ENCODE measurements at regions not wholly inside any gene's neighbourhood (a gene's known extent, or its start where the extent isn't known, plus 50 kb on each side); places are given as distances from the start of the nearest gene placed in this dataset.

- Histone ChIP-seq H3K9me1 (ENCODE audit: insufficient read depth, low read length) (no peaks in the 10 kb centered on the region), H2AK9ac (replicated peaks; ENCODE audit: low read depth, low read length, poor library complexity) (no peak overlapping the region), H2BK120ac (ENCODE audit: low read depth, low read length) (no peak overlapping the region), H2BK15ac (ENCODE audit: low read depth, low read length) (no peak overlapping the region), H3K23ac (ENCODE audit: low read depth, low read length) (no peak overlapping the region), H2AK5ac (ENCODE audit: low read depth, low read length) (no peak overlapping the region), H2AFZ (replicated peaks; ENCODE audit: low read length, poor library complexity) (no peak overlapping the region), H3K18ac (ENCODE audit: low read depth, low read length) (no peak overlapping the region), H4K8ac (ENCODE audit: low read depth in 2 of 2, low read length in 2 of 2) (no peak overlapping the region), H4K20me1 (ENCODE audit: insufficient read depth, low read length) (no peaks in the 10 kb centered on the region), H3K9me3 (ENCODE audit: control insufficient read depth, insufficient read depth, low read length) (no peaks in the 10 kb centered on the region), H2BK5ac (ENCODE audit: low read depth, low read length, poor library complexity, severe bottlenecking) (no peak overlapping the region), H4K5ac (ENCODE audit: low read depth, low read length) (no peak overlapping the region), H3K36me3 (ENCODE audit: control insufficient read depth, insufficient read depth, low read length) (no peaks in the 10 kb centered on the region), H3K79me1 (ENCODE audit: low read depth in 1 of 2, low read length in 2 of 2) (no peaks in the 10 kb centered on the region), H3K4me3 (ENCODE audit: insufficient read depth, low read depth, low read length) (no peak overlapping the region), H3K27ac (ENCODE audit: insufficient read depth, low read length) (no peak overlapping the region), H3K4me2 (ENCODE audit: low read depth, low read length) (no peak overlapping the region), H3K14ac (replicated peaks; ENCODE audit: low read depth, low read length) (no peak overlapping the region), H3K27me3 (ENCODE audit: control insufficient read depth, insufficient read depth, low read length) (peaks cover 3% of the 10 kb centered on the region; the same call in 1 of the 2 replicates), H3K9ac (ENCODE audit: low read depth, low read length) (no peak overlapping the region), H3K4ac (ENCODE audit: low read depth, low read length) (no peak overlapping the region), H3K4me1 (ENCODE audit: control insufficient read depth, insufficient read depth, low read length) (no peaks in the 10 kb centered on the region), H3K56ac (ENCODE audit: extremely low read depth, insufficient read depth, low read length) (no peak overlapping the region), H2BK20ac (ENCODE audit: low read depth, low read length) (no peak overlapping the region), H4K91ac (ENCODE audit: insufficient read depth, low read depth, low read length) (no peak overlapping the region)
- CTCF ChIA-PET, result interaction anchor here (0.6 kb wide), 1 partner anchor 476 kb away, joined by 3 read pairs; no protein-coding TSS in a partner anchor
- DNase-seq, result no peak
- intact Hi-C loops (cut with micrococcal nuclease), result no loop called here
- BruUV-seq (replicated peaks), result no TSS peak
- no peak for ATAC-seq (ENCODE audit: low read depth)
- in situ Hi-C loops (cut with MboI; ENCODE audit: low sequenced_read_pairs), result no loop called here
- dilution Hi-C loops (cut with HindIII; ENCODE audit: low sequenced_read_pairs, unreplicated experiment), result no loop called here
- WGBS, 2 experiments (ENCODE audit: extremely low coverage in 2 of 2, insufficient read length in 1 of 2), result no CpG with 5 or more reads among the region's 6 CpGs
- TF ChIP-seq CEBPB (IDR thresholded peaks at IDR 0.05; ENCODE audit: low read depth, low read length), result no peak
- POLR2A ChIA-PET (ENCODE audit: unreplicated experiment), result no interaction called here
Measured at GRCh38 chr7:3140834-3141233, 97.2 kb upstream of the CARD11 start.
